Esophagus (tissue), 2 donors: ENCODE measurements at regions not wholly inside any gene's neighbourhood (a gene's known extent, or its start where the extent isn't known, plus 50 kb on each side); places are given as distances from the start of the nearest gene placed in this dataset.

Source experiments
- H3K27ac ChIP-seq, 2 donors: one replicate each; pipeline ENCODE4 v1.5.1; 2013; ENCODE audit warnings: low read depth in 2 of 2, mild to moderate bottlenecking in 2 of 2, inconsistent platforms in 1 of 2, low read length in 1 of 2, moderate library complexity in 1 of 2
- H3K27me3 ChIP-seq, 2 donors: one replicate each; pipeline ENCODE4 v1.6.1; 2013; ENCODE audit warnings: low read length in 2 of 2, control low read depth in 1 of 2, mild to moderate bottlenecking in 1 of 2; ENCODE audit not compliant: insufficient read depth in 2 of 2, control insufficient read depth in 1 of 2
- H3K36me3 ChIP-seq, 2 donors: one replicate each; pipeline ENCODE4 v1.6.1; 2013; ENCODE audit warnings: low read length in 1 of 2; ENCODE audit not compliant: control insufficient read depth in 2 of 2, insufficient read depth in 2 of 2
- H3K4me1 ChIP-seq, 2 donors: one replicate each; pipeline ENCODE4 v1.6.1; 2013; ENCODE audit warnings: low read length in 1 of 2; ENCODE audit not compliant: control insufficient read depth in 2 of 2, insufficient read depth in 2 of 2
- H3K4me3 ChIP-seq, 2 donors: one replicate each; pipeline ENCODE4 v1.5.1; 2013; ENCODE audit warnings: low read length in 2 of 2, mild to moderate bottlenecking in 2 of 2, low read depth in 1 of 2, moderate library complexity in 1 of 2
- H3K9me3 ChIP-seq, 2 donors: one replicate each; pipeline ENCODE4 v1.6.1; 2013; ENCODE audit warnings: mild to moderate bottlenecking in 2 of 2, low read depth in 1 of 2, low read length in 1 of 2, moderate library complexity in 1 of 2; ENCODE audit not compliant: control insufficient read depth in 2 of 2, insufficient read depth in 1 of 2
- WGBS, 2 donors: extraction: QIAGEN DNeasy Blood & Tissue Kit; methylation state at CpG; one replicate each; pipeline ENCODE4 v1.1.7; 2013; 5-methylcytosine and 5-hydroxymethylcytosine counted together
- donor health status: healthy with polysubstance abuse.
- donor health status: Bipolar disorder and iron deficiency.

GRCh38 chr2:2823061-2823753 lies 492.1 kb upstream of the MYT1L start:
- Histone ChIP-seq H3K4me1 (no peaks in the 10 kb centered on the region), H3K9me3 (no peaks in the 10 kb centered on the region)
- 62 to 68% methylated on average over 3 of the region's 3 CpGs for WGBS, 2 donors

GRCh38 chr2:2822143-2822542 lies 491.1 kb upstream of the MYT1L start:
- Histone ChIP-seq H3K4me1 (no peaks in the 10 kb centered on the region), H3K9me3 (no peaks in the 10 kb centered on the region), H3K36me3 (no peaks in the 10 kb centered on the region), H3K4me3 (no peak overlapping the region), H3K27ac (no peak overlapping the region), H3K27me3 (no peaks in the 10 kb centered on the region)
- WGBS, 2 donors, result 92 to 98% methylated on average over 1 of the region's 1 CpG

More at GRCh38 chr2:2823061-2823753, 492.1 kb upstream of the MYT1L start:
- Histone ChIP-seq H3K27me3 (no peaks in the 10 kb centered on the region), H3K36me3 (no peaks in the 10 kb centered on the region), H3K4me3 (no peak overlapping the region), H3K27ac (no peak overlapping the region)

- no peaks in the 10 kb centered on the region for H3K27me3 ChIP-seq
- WGBS, 2 donors, result 72 to 76% methylated on average over 2 of the region's 2 CpGs
- H3K27ac ChIP-seq, result no peak overlapping the region
- H3K4me3 ChIP-seq, result no peak overlapping the region
- H3K4me1 ChIP-seq, result no peaks in the 10 kb centered on the region
- H3K9me3 ChIP-seq, result peaks cover 0 to 6% of the 10 kb centered on the region in 2 donors
- no peaks in the 10 kb centered on the region for H3K36me3 ChIP-seq
Measured at GRCh38 chr2:2812648-2813047, 481.6 kb upstream of the MYT1L start.

- Histone ChIP-seq H3K27ac (no peak overlapping the region), H3K36me3 (no peaks in the 10 kb centered on the region), H3K27me3 (no peaks in the 10 kb centered on the region), H3K4me3 (no peak overlapping the region), H3K9me3 (peaks cover 0 to 6% of the 10 kb centered on the region in 2 donors), H3K4me1 (no peaks in the 10 kb centered on the region)
- 61 to 67% methylated on average over 3 of the region's 3 CpGs for WGBS, 2 donors
Measured at GRCh38 chr2:2812117-2812516, 481.0 kb upstream of the MYT1L start.

GRCh38 chr2:2810504-2810903 lies 479.4 kb upstream of the MYT1L start:
- H3K36me3 ChIP-seq, result no peaks in the 10 kb centered on the region
- WGBS, 2 donors, result 49 to 68% methylated on average over 6 of the region's 6 CpGs
- no peak overlapping the region for H3K27ac ChIP-seq
- H3K9me3 ChIP-seq, result peaks cover 0 to 6% of the 10 kb centered on the region in 2 donors
- no peaks in the 10 kb centered on the region for H3K27me3 ChIP-seq
- no peak overlapping the region for H3K4me3 ChIP-seq
- H3K4me1 ChIP-seq, result no peaks in the 10 kb centered on the region

- Histone ChIP-seq H3K9me3 (peaks cover 0 to 6% of the 10 kb centered on the region in 2 donors), H3K27ac (no peak overlapping the region), H3K36me3 (no peaks in the 10 kb centered on the region), H3K4me1 (no peaks in the 10 kb centered on the region), H3K4me3 (no peak overlapping the region), H3K27me3 (no peaks in the 10 kb centered on the region)
- WGBS, 2 donors, result 88 to 89% methylated on average over 7 of the region's 7 CpGs
Measured at GRCh38 chr2:2809771-2810170, 478.7 kb upstream of the MYT1L start.

GRCh38 chr2:2808551-2809058 lies 477.5 kb upstream of the MYT1L start:
- no peak overlapping the region for H3K27ac ChIP-seq
- no peaks in the 10 kb centered on the region for H3K4me1 ChIP-seq
- no peaks in the 10 kb centered on the region for H3K36me3 ChIP-seq
- WGBS, 2 donors, result 68% methylated on average over 7 of the region's 7 CpGs
- H3K9me3 ChIP-seq, result peaks cover 0 to 3% of the 10 kb centered on the region in 2 donors
- no peaks in the 10 kb centered on the region for H3K27me3 ChIP-seq
- H3K4me3 ChIP-seq, result no peak overlapping the region

GRCh38 chr2:2806711-2807110 lies 475.6 kb upstream of the MYT1L start:
- H3K4me1 ChIP-seq, result no peaks in the 10 kb centered on the region
- no peak overlapping the region for H3K4me3 ChIP-seq
- H3K9me3 ChIP-seq, result no peaks in the 10 kb centered on the region
- no peaks in the 10 kb centered on the region for H3K36me3 ChIP-seq
- H3K27ac ChIP-seq, result no peak overlapping the region
- H3K27me3 ChIP-seq, result no peaks in the 10 kb centered on the region
- WGBS, 2 donors, result 78 to 79% methylated on average over 7 of the region's 7 CpGs

- Histone ChIP-seq H3K27me3 (no peaks in the 10 kb centered on the region), H3K4me1 (no peaks in the 10 kb centered on the region), H3K27ac (no peak overlapping the region), H3K9me3 (no peaks in the 10 kb centered on the region), H3K36me3 (no peaks in the 10 kb centered on the region), H3K4me3 (no peak overlapping the region)
- 72 to 76% methylated on average over 5 of the region's 5 CpGs for WGBS, 2 donors
Measured at GRCh38 chr2:2805263-2805662, 474.2 kb upstream of the MYT1L start.

GRCh38 chr2:2804528-2804927 lies 473.5 kb upstream of the MYT1L start:
- H3K27me3 ChIP-seq, result no peaks in the 10 kb centered on the region
- WGBS, 2 donors, result 95 to 96% methylated on average over 15 of the region's 15 CpGs
- no peak overlapping the region for H3K27ac ChIP-seq
- H3K36me3 ChIP-seq, result no peaks in the 10 kb centered on the region
- no peak overlapping the region for H3K4me3 ChIP-seq
- H3K9me3 ChIP-seq, result no peaks in the 10 kb centered on the region
- H3K4me1 ChIP-seq, result no peaks in the 10 kb centered on the region
